ENCODE measurements at regions not wholly inside any gene's neighbourhood (a gene's known extent, or its start where the extent isn't known, plus 50 kb on each side); places are given as distances from the start of the nearest gene placed in this dataset.

DNA sequence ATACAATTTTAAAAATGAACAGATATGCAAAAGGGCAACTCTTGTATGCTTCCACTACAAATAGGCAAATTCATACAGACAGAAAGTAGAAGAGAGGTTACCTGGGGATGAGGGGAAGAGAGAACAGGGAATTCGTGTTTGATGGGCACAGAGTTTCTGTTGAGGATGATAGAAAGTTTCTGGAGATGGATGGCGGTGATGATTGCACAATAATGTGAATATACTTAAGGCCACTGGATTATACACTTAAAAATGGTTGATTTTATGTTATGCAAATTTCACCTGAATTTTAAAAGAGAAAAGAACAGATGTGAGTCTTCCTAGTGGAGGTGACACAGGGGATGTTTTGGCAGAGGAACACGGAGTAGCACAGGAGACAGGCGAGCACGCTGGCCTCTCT is 89.3 kb downstream of the TEX36 start:
- Histone ChIP-seq H3K79me2 (ENCODE audit: control insufficient read depth, insufficient read depth, low read length) (no peaks in the 10 kb centered on the region), H3K36me3 (replicated peaks in 1 of 2; ENCODE audit: control extremely low read depth in 1 of 2, control insufficient read depth in 1 of 2, extremely low read depth in 1 of 2, insufficient read depth in 2 of 2, low read length in 1 of 2) (no peaks in the 10 kb centered on the region), H3K27ac (ENCODE audit: low read length in 2 of 2) (no peak overlapping the region), H3K4me1 (ENCODE audit: control insufficient read depth in 2 of 2, insufficient read depth in 2 of 2, low read length in 2 of 2) (no peaks in the 10 kb centered on the region), H2AFZ (ENCODE audit: insufficient read depth, low read depth, low read length, poor library complexity, severe bottlenecking) (no peak overlapping the region), H3K9ac (ENCODE audit: low read length) (no peak overlapping the region), H3K4me3 (ENCODE audit: control extremely low read depth in 1 of 5, extremely low read depth in 1 of 5, insufficient read depth in 1 of 5, low read depth in 2 of 5, low read length in 4 of 5) (no peak overlapping the region), H3K9me3 (ENCODE audit: control extremely low read depth in 1 of 3, control insufficient read depth in 2 of 3, insufficient read depth in 1 of 3, low read length in 2 of 3) (peaks cover 0 to 7% (median 5%) of the 10 kb centered on the region in 3 donors), H3K27me3 (replicated peaks in 1 of 4; ENCODE audit: control extremely low read depth in 1 of 4, control insufficient read depth in 3 of 4, insufficient read depth in 4 of 4, low read length in 3 of 4) (no peaks in the 10 kb centered on the region), H3K4me2 (replicated peaks; ENCODE audit: low read depth, low read length, poor library complexity, severe bottlenecking) (no peak overlapping the region), H4K20me1 (ENCODE audit: control insufficient read depth, insufficient read depth, low read length, poor library complexity, severe bottlenecking) (no peaks in the 10 kb centered on the region)
- Mint-ChIP-seq H3K4me1 (no peaks in the 10 kb centered on the region), H3K27me3 (no peaks in the 10 kb centered on the region), H3K4me3 (no peak overlapping the region), H3K27ac (no peak overlapping the region), H3K9me3 (ENCODE audit: insufficient read depth) (peaks cover 9% of the 10 kb centered on the region)
- TF ChIP-seq, protein P1, sequence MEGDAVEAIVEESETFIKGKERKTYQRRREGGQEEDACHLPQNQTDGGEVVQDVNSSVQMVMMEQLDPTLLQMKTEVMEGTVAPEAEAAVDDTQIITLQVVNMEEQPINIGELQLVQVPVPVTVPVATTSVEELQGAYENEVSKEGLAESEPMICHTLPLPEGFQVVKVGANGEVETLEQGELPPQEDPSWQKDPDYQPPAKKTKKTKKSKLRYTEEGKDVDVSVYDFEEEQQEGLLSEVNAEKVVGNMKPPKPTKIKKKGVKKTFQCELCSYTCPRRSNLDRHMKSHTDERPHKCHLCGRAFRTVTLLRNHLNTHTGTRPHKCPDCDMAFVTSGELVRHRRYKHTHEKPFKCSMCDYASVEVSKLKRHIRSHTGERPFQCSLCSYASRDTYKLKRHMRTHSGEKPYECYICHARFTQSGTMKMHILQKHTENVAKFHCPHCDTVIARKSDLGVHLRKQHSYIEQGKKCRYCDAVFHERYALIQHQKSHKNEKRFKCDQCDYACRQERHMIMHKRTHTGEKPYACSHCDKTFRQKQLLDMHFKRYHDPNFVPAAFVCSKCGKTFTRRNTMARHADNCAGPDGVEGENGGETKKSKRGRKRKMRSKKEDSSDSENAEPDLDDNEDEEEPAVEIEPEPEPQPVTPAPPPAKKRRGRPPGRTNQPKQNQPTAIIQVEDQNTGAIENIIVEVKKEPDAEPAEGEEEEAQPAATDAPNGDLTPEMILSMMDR (IDR thresholded peaks at IDR 0.05) = no peak
- TF ChIP-seq EZH2 (IDR thresholded peaks at IDR 0.05; ENCODE audit: borderline replicate concordance, insufficient read depth, low read depth, low read length, poor library complexity, severe bottlenecking) = no peak
- ChIA-PET POLR2A (no interaction called here), CTCF (no interaction called here)
- intact Hi-C loops (cut with micrococcal nuclease) = no loop called here
- no peak for DNase-seq
- WGBS (ENCODE audit: insufficient coverage) = 90% methylated on average over 2 of the region's 5 CpGs
- ATAC-seq (ENCODE audit: low read depth) = no peak

DNA sequence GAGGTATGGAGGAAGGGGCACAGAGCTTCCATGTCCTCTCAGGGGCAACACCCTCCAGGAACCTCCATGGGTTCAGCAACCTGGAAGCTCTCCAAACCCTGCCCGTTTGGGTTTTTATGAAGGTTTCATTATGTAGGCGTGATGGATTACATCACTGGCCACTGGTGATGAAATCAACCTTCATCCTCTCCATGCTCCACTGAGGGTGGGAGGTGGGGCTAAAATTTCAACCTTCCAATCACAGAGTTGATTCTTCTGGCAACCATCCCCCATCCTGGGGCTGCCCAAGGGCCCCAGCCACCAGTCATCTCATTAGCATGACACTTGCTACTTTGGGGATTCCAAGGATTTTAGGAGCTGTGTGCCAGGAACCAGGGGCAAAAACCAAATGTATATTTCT is 90.1 kb downstream of the TEX36 start:
- Histone ChIP-seq H3K36me3 (replicated peaks in 1 of 2; ENCODE audit: control extremely low read depth in 1 of 2, control insufficient read depth in 1 of 2, extremely low read depth in 1 of 2, insufficient read depth in 2 of 2, low read length in 1 of 2) (no peaks in the 10 kb centered on the region), H3K79me2 (ENCODE audit: control insufficient read depth, insufficient read depth, low read length) (no peaks in the 10 kb centered on the region), H3K9me3 (ENCODE audit: control extremely low read depth in 1 of 3, control insufficient read depth in 2 of 3, insufficient read depth in 1 of 3, low read length in 2 of 3) (peaks cover 0 to 7% (median 5%) of the 10 kb centered on the region in 3 donors), H2AFZ (ENCODE audit: insufficient read depth, low read depth, low read length, poor library complexity, severe bottlenecking) (no peak overlapping the region), H3K27me3 (replicated peaks in 1 of 4; ENCODE audit: control extremely low read depth in 1 of 4, control insufficient read depth in 3 of 4, insufficient read depth in 4 of 4, low read length in 3 of 4) (no peaks in the 10 kb centered on the region), H3K4me1 (ENCODE audit: control insufficient read depth in 2 of 2, insufficient read depth in 2 of 2, low read length in 2 of 2) (no peaks in the 10 kb centered on the region), H3K4me2 (replicated peaks; ENCODE audit: low read depth, low read length, poor library complexity, severe bottlenecking) (no peak overlapping the region), H4K20me1 (ENCODE audit: control insufficient read depth, insufficient read depth, low read length, poor library complexity, severe bottlenecking) (no peaks in the 10 kb centered on the region), H3K4me3 (ENCODE audit: control extremely low read depth in 1 of 5, extremely low read depth in 1 of 5, insufficient read depth in 1 of 5, low read depth in 2 of 5, low read length in 4 of 5) (no peak overlapping the region), H3K9ac (ENCODE audit: low read length) (no peak overlapping the region), H3K27ac (ENCODE audit: low read length in 2 of 2) (no peak overlapping the region)
- H3K27ac Mint-ChIP-seq = no peak overlapping the region
- TF ChIP-seq, protein P1 (IDR thresholded peaks at IDR 0.05) = no peak
- TF ChIP-seq EZH2 (IDR thresholded peaks at IDR 0.05; ENCODE audit: borderline replicate concordance, insufficient read depth, low read depth, low read length, poor library complexity, severe bottlenecking) = no peak
- ChIA-PET POLR2A (no interaction called here), CTCF (interaction anchor here (1.3 kb wide), 1 partner anchor 11 kb away, joined by 3 read pairs; no protein-coding TSS in a partner anchor)
- intact Hi-C loops (cut with micrococcal nuclease) = no loop called here
- ATAC-seq (ENCODE audit: low read depth) (no peak), DNase-seq (no peak)
- no peak overlapping the region for H3K4me3 Mint-ChIP-seq
- no peaks in the 10 kb centered on the region for H3K4me1 Mint-ChIP-seq
- no peaks in the 10 kb centered on the region for H3K27me3 Mint-ChIP-seq
- WGBS (ENCODE audit: insufficient coverage) = no CpG with 5 or more reads among the region's 2 CpGs
- H3K9me3 Mint-ChIP-seq (ENCODE audit: insufficient read depth) = peaks cover 11% of the 10 kb centered on the region

All from B cell (primary cell).